ENCODE measurements at regions not wholly inside any gene's neighbourhood (a gene's known extent, or its start where the extent isn't known, plus 50 kb on each side); places are given as distances from the start of the nearest gene placed in this dataset.

- H3K4me1 Mint-ChIP-seq: no peaks in the 10 kb centered on the region
- H2AFZ ChIP-seq (ENCODE audit: low read length): no peak overlapping the region
These were observed 850.9 kb downstream of the TFAP2A start for GRCh38 chr6:9564021-9564420.

More at GRCh38 chr6:9564021-9564420, 850.9 kb downstream of the TFAP2A start:
- no peaks in the 10 kb centered on the region for H3K27me3 Mint-ChIP-seq (ENCODE audit: low read depth)
- no peaks in the 10 kb centered on the region for H3K27me3 ChIP-seq (ENCODE audit: insufficient read depth, low read length)
- H3K9me3 ChIP-seq (ENCODE audit: control insufficient read depth, low read depth, low read length): no peaks in the 10 kb centered on the region
- H3K23me2 ChIP-seq (ENCODE audit: insufficient read length, low read depth, low read length, poor library complexity, severe bottlenecking): no peaks in the 10 kb centered on the region
- no CpG with 5 or more reads among the region's 3 CpGs for WGBS (ENCODE audit: extremely low coverage, insufficient read length, low lambda C conversion rate)
- H2AK5ac ChIP-seq (ENCODE audit: insufficient read length, low read length): no peak overlapping the region
- H3K4me2 ChIP-seq (ENCODE audit: insufficient read depth, insufficient read length, low read length): no peak overlapping the region
- H3K79me2 ChIP-seq (ENCODE audit: insufficient read depth, low read length): no peaks in the 10 kb centered on the region
- TF ChIP-seq CTCF (conservative IDR thresholded peaks at IDR 0.05): no peak
- no peak overlapping the region for H2BK120ac ChIP-seq (ENCODE audit: low read depth, low read length, poor library complexity, severe bottlenecking)
- H3T11ph ChIP-seq (ENCODE audit: low read length): no peak overlapping the region
- no peak overlapping the region for H2BK20ac ChIP-seq (ENCODE audit: low read depth, low read length, poor library complexity, severe bottlenecking)
- H4K20me1 ChIP-seq (ENCODE audit: control insufficient read depth, insufficient read depth, insufficient read length): no peaks in the 10 kb centered on the region
- no peak overlapping the region for H2BK12ac ChIP-seq (ENCODE audit: insufficient read length, low read depth, low read length)
- no peak overlapping the region for H2BK15ac ChIP-seq (ENCODE audit: low read depth, low read length)
- no peak overlapping the region for H3K27ac ChIP-seq (ENCODE audit: insufficient read length, low read depth, low read length)
- H4K91ac ChIP-seq (ENCODE audit: insufficient read length, low read depth, low read length): no peak overlapping the region
- H3K56ac ChIP-seq (ENCODE audit: insufficient read length, low read depth, low read length): no peak overlapping the region
- H2BK5ac ChIP-seq (ENCODE audit: insufficient read length, low read length): no peak overlapping the region
- no peaks in the 10 kb centered on the region for H3K9me3 Mint-ChIP-seq
- H3K36me3 Mint-ChIP-seq (ENCODE audit: insufficient read depth in 1 of 3, low read depth in 3 of 3): no peaks in the 10 kb centered on the region
- H3K27ac Mint-ChIP-seq: no peak overlapping the region
- DNase-seq: no peak
- no peak overlapping the region for H3K4ac ChIP-seq (ENCODE audit: low read depth, low read length)
- H3K18ac ChIP-seq (ENCODE audit: insufficient read length, low read depth, low read length): no peak overlapping the region
- no peak overlapping the region for H3K23ac ChIP-seq (ENCODE audit: insufficient read length, low read depth, low read length)
- no peak overlapping the region for H3K9ac ChIP-seq (ENCODE audit: extremely low read depth, insufficient read length, low read length)
- H3K14ac ChIP-seq (ENCODE audit: insufficient read depth, low read length): no peak overlapping the region
- H3K4me3 Mint-ChIP-seq: no peak overlapping the region
- no peak overlapping the region for H4K5ac ChIP-seq (ENCODE audit: insufficient read length, low read depth, low read length)
- no peaks in the 10 kb centered on the region for H3K79me1 ChIP-seq (ENCODE audit: insufficient read depth, low read depth, low read length, poor library complexity, severe bottlenecking)
- H3K4me1 ChIP-seq (ENCODE audit: insufficient read depth, low read length): no peaks in the 10 kb centered on the region
- no peak overlapping the region for H4K8ac ChIP-seq (replicated peaks; ENCODE audit: insufficient read length, low read depth, low read length)

All from H9 (cell line).